PC-9 (cell line): ENCODE measurements at regions not wholly inside any gene's neighbourhood (a gene's known extent, or its start where the extent isn't known, plus 50 kb on each side); places are given as distances from the start of the nearest gene placed in this dataset.
A peak's percentile ranks its signal among the peaks of the same experiment; 100 is the strongest.

Source experiments
- BruUV-seq: library from RNA; stranded (reverse); fragments of 400-500 nt; replicated peaks from 2 replicates; lab custom pipeline; 2021; lab: Mats Ljungman, UMichigan
- CTCF ChIA-PET: fragments of 300-600 bp; sonication (Branson Sonifier 250); formaldehyde crosslinking; loops from one replicate; lab custom pipeline; 2022; ENCODE audit warnings: antibody characterized with exemption; lab: Charles Lee
- POLR2A ChIA-PET: fragments of 300-600 bp; sonication (Branson Sonifier 250); formaldehyde crosslinking; loops from one replicate; lab custom pipeline; 2022; ENCODE audit warnings: antibody characterized with exemption; ENCODE audit not compliant: unreplicated experiment; lab: Charles Lee
- DNase-seq, 2 experiments: peaks; one replicate each; pipeline versions ENCODE4 v3.0.0 to v3.0.0-alpha.2; 2015 to 2022; ENCODE audit warnings: mixed read lengths in 1 of 2
- H2AFZ ChIP-seq: fragments of 200-600 bp; sonication (generic); 2 replicates; pipeline ENCODE4 v1.8.1; 2017; ENCODE audit warnings: antibody characterized with exemption
- H3F3A ChIP-seq: fragments of 200-600 bp; sonication (generic); 2 replicates; pipeline ENCODE4 v1.8.1; 2017; ENCODE audit warnings: antibody characterized with exemption, mild to moderate bottlenecking, low read depth; ENCODE audit not compliant: insufficient read depth
- H3K27ac ChIP-seq: fragments of 200-600 bp; sonication (generic); 2 replicates; pipeline ENCODE4 v1.6.1; 2016; ENCODE audit warnings: mixed run types
- H3K27me3 ChIP-seq: fragments of 200-600 bp; sonication (generic); 2 replicates; pipeline ENCODE4 v1.6.1; 2016; ENCODE audit warnings: low read depth, mixed run types; ENCODE audit not compliant: insufficient read depth
- H3K36me3 ChIP-seq: fragments of 200-600 bp; sonication (generic); 2 replicates; pipeline ENCODE4 v1.6.1; 2016; ENCODE audit warnings: low read depth, mixed run types
- H3K4me1 ChIP-seq: fragments of 200-600 bp; sonication (generic); replicated peaks from 2 replicates; pipeline ENCODE4 v1.6.1; 2016; ENCODE audit warnings: mixed run types; ENCODE audit not compliant: insufficient read depth
- H3K4me2 ChIP-seq: fragments of 200-600 bp; sonication (generic); 2 replicates; pipeline ENCODE4 v1.6.1; 2017; ENCODE audit warnings: mixed run types
- H3K4me3 ChIP-seq: fragments of 200-600 bp; sonication (generic); 2 replicates; pipeline ENCODE4 v1.6.1; 2016; ENCODE audit warnings: mixed run types
- H3K79me2 ChIP-seq: fragments of 200-600 bp; sonication (generic); 2 replicates; pipeline ENCODE4 v1.6.1; 2017; ENCODE audit warnings: low read depth, mixed run types
- H3K9me2 ChIP-seq: fragments of 200-600 bp; sonication (generic); 2 replicates; pipeline ENCODE4 v1.8.1; 2017; ENCODE audit warnings: mild to moderate bottlenecking; ENCODE audit not compliant: insufficient read depth
- H3K9me3 ChIP-seq: fragments of 200-600 bp; sonication (generic); 2 replicates; pipeline ENCODE4 v1.8.1; 2016; ENCODE audit warnings: low read depth; ENCODE audit not compliant: insufficient read depth
- H4K20me1 ChIP-seq: fragments of 200-600 bp; sonication (generic); 2 replicates; pipeline ENCODE4 v1.8.1; 2017; ENCODE audit not compliant: insufficient read depth
- EZH2 ChIP-seq: fragments of 200-600 bp; sonication (generic); IDR thresholded peaks from 2 replicates; pipeline ENCODE4 v1.8.0; 2017; ENCODE audit warnings: antibody characterized with exemption, low read depth
- intact Hi-C: fragments of 100-400 bp; cut with micrococcal nuclease; formaldehyde crosslinking; loops from one replicate; pipeline ENCODE4 v1.10.0; 2022; ENCODE audit not compliant: unreplicated experiment
- TF ChIP-seq, protein P1 (sequence below): fragments of 200-600 bp; sonication (generic); conservative IDR thresholded peaks from 2 replicates; pipeline ENCODE4 v1.6.1; 2017; ENCODE audit warnings: mixed run types, antibody characterized with exemption, mild to moderate bottlenecking, moderate library complexity

DNA sequence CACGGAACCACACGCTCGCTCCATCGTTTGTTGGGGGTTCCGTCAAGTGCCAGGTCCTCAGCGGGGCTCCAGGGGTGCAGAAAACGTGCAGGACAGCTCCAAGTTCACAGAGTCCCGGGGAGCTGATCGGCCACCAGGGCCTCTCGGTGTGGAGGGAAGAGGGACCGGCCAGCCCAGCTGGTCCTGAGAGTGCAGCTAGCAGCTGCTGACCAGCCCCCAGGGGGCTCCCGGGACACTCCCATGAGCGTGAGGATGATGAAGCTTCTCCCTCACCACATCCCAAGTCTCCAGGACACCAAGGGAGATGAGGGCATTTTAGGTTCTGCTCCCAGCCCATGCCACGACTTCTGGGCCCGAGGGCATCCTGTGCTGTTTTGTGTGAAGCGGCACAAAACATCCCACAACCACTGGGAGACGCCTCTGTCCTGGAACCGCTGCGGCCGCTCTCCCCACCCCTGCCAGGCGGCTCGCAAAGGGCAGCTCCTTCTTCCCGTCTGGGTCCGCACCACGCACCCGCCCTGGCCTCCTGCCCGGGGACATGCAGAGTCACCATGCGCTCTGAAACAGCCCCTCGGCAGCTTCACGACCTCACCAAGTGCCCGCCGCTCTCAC, 67.5 kb upstream of the IRX4 start:
- Histone ChIP-seq H3K27me3 (peaks cover 97% of the 10 kb centered on the region), H3K36me3 (no peaks in the 10 kb centered on the region), H3K9me2 (no peaks in the 10 kb centered on the region), H3K27ac (no peak overlapping the region), H4K20me1 (no peaks in the 10 kb centered on the region), H3K4me1 (no peaks in the 10 kb centered on the region), H3K9me3 (no peaks in the 10 kb centered on the region), H3K4me3 (no peak overlapping the region), H3K4me2 (no peak overlapping the region), H2AFZ (no peak overlapping the region), H3K79me2 (no peaks in the 10 kb centered on the region), H3F3A (no peaks in the 10 kb centered on the region)
- DNase-seq: no peak
- CTCF ChIA-PET: no interaction called here
- POLR2A ChIA-PET: no interaction called here
- BruUV-seq: no TSS peak
- intact Hi-C loops: no loop called here
- no peak for TF ChIP-seq EZH2
- TF ChIP-seq, protein P1, sequence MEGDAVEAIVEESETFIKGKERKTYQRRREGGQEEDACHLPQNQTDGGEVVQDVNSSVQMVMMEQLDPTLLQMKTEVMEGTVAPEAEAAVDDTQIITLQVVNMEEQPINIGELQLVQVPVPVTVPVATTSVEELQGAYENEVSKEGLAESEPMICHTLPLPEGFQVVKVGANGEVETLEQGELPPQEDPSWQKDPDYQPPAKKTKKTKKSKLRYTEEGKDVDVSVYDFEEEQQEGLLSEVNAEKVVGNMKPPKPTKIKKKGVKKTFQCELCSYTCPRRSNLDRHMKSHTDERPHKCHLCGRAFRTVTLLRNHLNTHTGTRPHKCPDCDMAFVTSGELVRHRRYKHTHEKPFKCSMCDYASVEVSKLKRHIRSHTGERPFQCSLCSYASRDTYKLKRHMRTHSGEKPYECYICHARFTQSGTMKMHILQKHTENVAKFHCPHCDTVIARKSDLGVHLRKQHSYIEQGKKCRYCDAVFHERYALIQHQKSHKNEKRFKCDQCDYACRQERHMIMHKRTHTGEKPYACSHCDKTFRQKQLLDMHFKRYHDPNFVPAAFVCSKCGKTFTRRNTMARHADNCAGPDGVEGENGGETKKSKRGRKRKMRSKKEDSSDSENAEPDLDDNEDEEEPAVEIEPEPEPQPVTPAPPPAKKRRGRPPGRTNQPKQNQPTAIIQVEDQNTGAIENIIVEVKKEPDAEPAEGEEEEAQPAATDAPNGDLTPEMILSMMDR: no peak

DNA sequence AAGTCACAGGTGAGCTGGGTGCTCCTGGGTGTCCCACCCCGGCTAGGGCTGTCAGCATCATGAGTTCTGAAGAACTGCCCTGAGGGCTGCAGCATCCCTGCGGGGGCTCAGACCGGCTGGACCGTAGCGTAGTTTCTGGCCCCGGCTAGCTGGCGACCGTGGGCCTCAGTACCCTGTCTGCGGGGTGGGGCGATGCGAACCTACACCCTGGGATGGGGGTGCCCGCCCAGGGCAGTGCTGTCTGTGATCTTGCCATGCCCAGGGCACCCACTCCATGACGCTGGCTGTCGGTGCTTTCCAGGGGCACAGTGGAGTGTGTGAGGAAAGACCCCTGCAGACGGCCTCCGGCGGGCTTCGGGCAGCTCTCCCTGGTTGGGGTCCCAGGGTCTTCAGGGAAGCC, 66.5 kb upstream of the IRX4 start:
- Histone ChIP-seq H3K4me3 (no peak overlapping the region), H3K27ac (no peak overlapping the region)
- no TSS peak for BruUV-seq

DNA sequence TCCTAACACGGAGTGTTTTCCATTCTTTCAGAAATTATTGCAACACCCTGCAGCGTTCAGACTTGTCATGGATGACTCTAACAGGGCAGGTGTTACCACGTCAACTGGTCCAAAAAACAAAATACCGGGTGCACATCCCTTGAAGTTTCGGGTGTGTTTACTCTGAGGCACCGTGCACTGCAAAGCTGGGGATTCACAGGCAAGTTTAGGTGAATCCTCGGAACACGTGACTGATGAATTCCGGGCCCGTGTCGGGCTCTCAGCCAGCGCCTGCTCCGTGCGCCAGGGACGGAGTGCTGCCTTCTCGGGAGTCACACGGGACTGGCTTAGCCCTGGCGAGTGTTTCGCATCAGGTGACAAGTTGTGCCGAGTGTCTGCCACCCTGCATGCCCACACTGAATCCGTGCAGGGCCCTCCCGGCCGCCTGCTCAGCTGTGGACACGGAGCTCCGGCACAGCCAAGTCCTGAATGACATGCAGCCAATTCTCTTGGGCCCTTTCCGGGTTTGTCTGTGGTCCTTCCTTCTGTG, 66.0 kb upstream of the IRX4 start:
- no peak overlapping the region for H2AFZ ChIP-seq

More for the DNA sequence above, 66.5 kb upstream of the IRX4 start:
- DNase-seq: no peak
- H2AFZ ChIP-seq: no peak overlapping the region
- no peaks in the 10 kb centered on the region for H3K4me1 ChIP-seq
- H4K20me1 ChIP-seq: no peaks in the 10 kb centered on the region
- no peak for TF ChIP-seq EZH2
- TF ChIP-seq, protein P1: no peak
- POLR2A ChIA-PET: no interaction called here
- peaks cover 97% of the 10 kb centered on the region for H3K27me3 ChIP-seq
- CTCF ChIA-PET: no interaction called here
- no peak overlapping the region for H3K4me2 ChIP-seq
- intact Hi-C loops: no loop called here
- H3K9me3 ChIP-seq: no peaks in the 10 kb centered on the region
- H3F3A ChIP-seq: no peaks in the 10 kb centered on the region
- no peaks in the 10 kb centered on the region for H3K79me2 ChIP-seq
- H3K9me2 ChIP-seq: no peaks in the 10 kb centered on the region
- H3K36me3 ChIP-seq: no peaks in the 10 kb centered on the region

More for the DNA sequence above, 66.0 kb upstream of the IRX4 start:
- 0 out of 2 replicates have a peak, but pooled peaks have one; percentile 42 for TF ChIP-seq EZH2
- TF ChIP-seq, protein P1: no peak
- POLR2A ChIA-PET: no interaction called here
- no peak overlapping the region for H3K27ac ChIP-seq
- no TSS peak for BruUV-seq
- intact Hi-C loops: no loop called here
- H3K4me2 ChIP-seq: no peak overlapping the region
- no peaks in the 10 kb centered on the region for H3K79me2 ChIP-seq
- peaks cover 97% of the 10 kb centered on the region for H3K27me3 ChIP-seq
- no peaks in the 10 kb centered on the region for H3K9me3 ChIP-seq
- CTCF ChIA-PET: no interaction called here
- no peaks in the 10 kb centered on the region for H4K20me1 ChIP-seq
- H3K4me1 ChIP-seq: no peaks in the 10 kb centered on the region
- H3K9me2 ChIP-seq: no peaks in the 10 kb centered on the region
- DNase-seq: no peak
- H3K36me3 ChIP-seq: no peaks in the 10 kb centered on the region
- no peak overlapping the region for H3K4me3 ChIP-seq
- H3F3A ChIP-seq: no peaks in the 10 kb centered on the region
